Loucy (cell line): ENCODE measurements at regions not wholly inside any gene's neighbourhood (a gene's known extent, or its start where the extent isn't known, plus 50 kb on each side); places are given as distances from the start of the nearest gene placed in this dataset.

Experiments
- EZH2phosphoT487 ChIP-seq: fragments of 200-600 bp; IDR thresholded peaks from 2 replicates; pipeline ENCODE4 v1.6.1; 2018; ENCODE audit warnings: antibody characterized with exemption, mild to moderate bottlenecking, moderate library complexity, borderline replicate concordance
- TF ChIP-seq, protein P1 (sequence below): fragments of 200-600 bp; sonication (generic); conservative IDR thresholded peaks from 2 replicates; pipeline ENCODE4 v1.5.1; 2014; ENCODE audit warnings: mild to moderate bottlenecking, antibody characterized with exemption, low read length

DNA sequence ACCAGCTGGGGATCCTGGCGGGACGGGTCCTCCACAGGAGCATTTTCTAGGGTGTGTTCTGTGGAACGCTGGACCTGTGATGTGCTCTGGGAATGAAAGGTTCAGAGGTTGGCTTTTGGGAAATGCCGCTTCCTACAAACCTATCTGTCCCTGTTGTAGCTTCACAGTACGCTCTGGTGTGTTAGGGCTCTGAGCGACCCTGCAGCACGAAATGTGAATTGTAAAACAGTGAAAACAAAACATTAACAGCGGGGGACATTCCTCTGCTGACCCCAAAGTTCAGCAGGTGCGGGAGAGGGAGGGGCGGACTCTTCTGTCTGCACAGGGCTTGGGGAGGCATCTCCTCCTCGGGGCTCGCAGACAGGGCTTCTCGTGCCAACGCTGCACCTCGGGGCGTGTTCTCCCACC lies 155.9 kb downstream of the NRN1 start:
- TF ChIP-seq EZH2phosphoT487 = no peak
- TF ChIP-seq, protein P1, sequence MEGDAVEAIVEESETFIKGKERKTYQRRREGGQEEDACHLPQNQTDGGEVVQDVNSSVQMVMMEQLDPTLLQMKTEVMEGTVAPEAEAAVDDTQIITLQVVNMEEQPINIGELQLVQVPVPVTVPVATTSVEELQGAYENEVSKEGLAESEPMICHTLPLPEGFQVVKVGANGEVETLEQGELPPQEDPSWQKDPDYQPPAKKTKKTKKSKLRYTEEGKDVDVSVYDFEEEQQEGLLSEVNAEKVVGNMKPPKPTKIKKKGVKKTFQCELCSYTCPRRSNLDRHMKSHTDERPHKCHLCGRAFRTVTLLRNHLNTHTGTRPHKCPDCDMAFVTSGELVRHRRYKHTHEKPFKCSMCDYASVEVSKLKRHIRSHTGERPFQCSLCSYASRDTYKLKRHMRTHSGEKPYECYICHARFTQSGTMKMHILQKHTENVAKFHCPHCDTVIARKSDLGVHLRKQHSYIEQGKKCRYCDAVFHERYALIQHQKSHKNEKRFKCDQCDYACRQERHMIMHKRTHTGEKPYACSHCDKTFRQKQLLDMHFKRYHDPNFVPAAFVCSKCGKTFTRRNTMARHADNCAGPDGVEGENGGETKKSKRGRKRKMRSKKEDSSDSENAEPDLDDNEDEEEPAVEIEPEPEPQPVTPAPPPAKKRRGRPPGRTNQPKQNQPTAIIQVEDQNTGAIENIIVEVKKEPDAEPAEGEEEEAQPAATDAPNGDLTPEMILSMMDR = no peak
